ENCODE measurements at regions not wholly inside any gene's neighbourhood (a gene's known extent, or its start where the extent isn't known, plus 50 kb on each side); places are given as distances from the start of the nearest gene placed in this dataset.
"Not testable (repeated sequence)": the region's sequence is repeated elsewhere in the genome, so short reads cannot be mapped to it uniquely, and the experiment has no call there.

- DNase-seq: no peak
These were observed 687.2 kb downstream of the RNF144A start for GRCh38 chr2:7604456-7604855.

- no peak for DNase-seq
These were observed 690.4 kb downstream of the RNF144A start for GRCh38 chr2:7607441-7608173.

GRCh38 chr2:7609556-7609955 is 692.3 kb downstream of the RNF144A start:
- no peak for DNase-seq

- DNase-seq: no peak
These were observed 692.8 kb downstream of the RNF144A start for GRCh38 chr2:7609974-7610373.

GRCh38 chr2:7611750-7612149 is 694.5 kb downstream of the RNF144A start:
- DNase-seq: no peak

- no peak for DNase-seq
These were observed 695.8 kb downstream of the RNF144A start for GRCh38 chr2:7612969-7613368.

- no peak for DNase-seq
These were observed 696.6 kb downstream of the RNF144A start for GRCh38 chr2:7613831-7614230.

GRCh38 chr2:7618031-7618430 is 700.8 kb downstream of the RNF144A start:
- DNase-seq: no peak

GRCh38 chr2:7619203-7619970 is 702.2 kb downstream of the RNF144A start:
- DNase-seq: no peak

GRCh38 chr2:7620255-7620654 is 703.0 kb downstream of the RNF144A start:
- DNase-seq: no peak

GRCh38 chr2:7621018-7621814 is 704.0 kb downstream of the RNF144A start:
- no peak for DNase-seq

- DNase-seq: no peak
These were observed 708.4 kb downstream of the RNF144A start for GRCh38 chr2:7625392-7626138.

GRCh38 chr2:7626139-7626537 is 708.9 kb downstream of the RNF144A start:
- no peak for DNase-seq

GRCh38 chr2:7627583-7627982 is 710.4 kb downstream of the RNF144A start:
- no peak for DNase-seq

GRCh38 chr2:7632420-7632819 is 715.2 kb downstream of the RNF144A start:
- DNase-seq: no peak

GRCh38 chr2:7633566-7634153 is 716.4 kb downstream of the RNF144A start:
- no peak for DNase-seq

- no peak for DNase-seq
These were observed 717.2 kb downstream of the RNF144A start for GRCh38 chr2:7634409-7634808.

- DNase-seq: no peak
These were observed 722.3 kb downstream of the RNF144A start for GRCh38 chr2:7639476-7639875.

- not testable (repeated sequence) for DNase-seq
These were observed 724.1 kb downstream of the RNF144A start for GRCh38 chr2:7641272-7641671.

- DNase-seq: no peak
These were observed 728.8 kb downstream of the RNF144A start for GRCh38 chr2:7646024-7646423.

GRCh38 chr2:7646661-7647060 is 729.4 kb downstream of the RNF144A start:
- no peak for DNase-seq

- no peak for DNase-seq
These were observed 731.1 kb downstream of the RNF144A start for GRCh38 chr2:7648221-7648795.
